Loucy (cell line): ENCODE measurements at regions not wholly inside any gene's neighbourhood (a gene's known extent, or its start where the extent isn't known, plus 50 kb on each side); places are given as distances from the start of the nearest gene placed in this dataset.

Experiments
- H2AFZ ChIP-seq: fragments of 200-600 bp; sonication (generic); 2 replicates; pipeline ENCODE4 v1.6.0; 2016; ENCODE audit warnings: antibody characterized with exemption, mild to moderate bottlenecking, low read length, moderate library complexity
- H3F3A ChIP-seq: fragments of 200-600 bp; 2 replicates; pipeline ENCODE4 v1.6.0; 2016; ENCODE audit warnings: antibody characterized with exemption, low read depth, mild to moderate bottlenecking
- H3K27me3 ChIP-seq: fragments of 200-600 bp; sonication (generic); 2 replicates; pipeline ENCODE4 v1.6.1; 2014; ENCODE audit warnings: low read length, mild to moderate bottlenecking; ENCODE audit not compliant: insufficient read depth, poor library complexity, severe bottlenecking
- H3K36me3 ChIP-seq: fragments of 200-600 bp; sonication (generic); 2 replicates; pipeline ENCODE4 v1.6.1; 2016; ENCODE audit warnings: low read length; ENCODE audit not compliant: insufficient read depth
- H3K4me1 ChIP-seq: fragments of 200-600 bp; sonication (generic); 2 replicates; pipeline ENCODE4 v1.5.1; 2014; ENCODE audit warnings: low read length, mild to moderate bottlenecking; ENCODE audit not compliant: insufficient read depth, poor library complexity, severe bottlenecking
- H3K4me2 ChIP-seq: fragments of 200-600 bp; sonication (generic); 2 replicates; pipeline ENCODE4 v1.6.0; 2014; ENCODE audit warnings: antibody characterized with exemption, low read length, low read depth, mild to moderate bottlenecking; ENCODE audit not compliant: poor library complexity, severe bottlenecking
- H3K4me3 ChIP-seq: fragments of 200-600 bp; sonication (generic); 2 replicates; pipeline ENCODE4 v1.5.1; 2014; ENCODE audit warnings: low read length, mild to moderate bottlenecking, mixed read lengths; ENCODE audit not compliant: poor library complexity, severe bottlenecking
- H3K79me2 ChIP-seq: fragments of 200-600 bp; sonication (generic); 2 replicates; pipeline ENCODE4 v1.6.1; 2014; ENCODE audit warnings: low read length; ENCODE audit not compliant: insufficient read depth
- H3K9ac ChIP-seq: fragments of 200-600 bp; sonication (generic); 2 replicates; pipeline ENCODE4 v1.6.0; 2014; ENCODE audit warnings: mild to moderate bottlenecking, low read depth, low read length, moderate library complexity; ENCODE audit not compliant: poor library complexity, severe bottlenecking
- H3K9me2 ChIP-seq: fragments of 200-600 bp; sonication (generic); replicated peaks from 2 replicates; pipeline ENCODE4 v1.6.1; 2016; ENCODE audit warnings: low read depth, low read length, mixed read lengths
- H3K9me3 ChIP-seq: fragments of 200-600 bp; sonication (generic); 2 replicates; pipeline ENCODE4 v1.6.1; 2014; ENCODE audit warnings: mild to moderate bottlenecking, antibody characterized with exemption, low read length, low read depth; ENCODE audit not compliant: insufficient read depth
- H4K20me1 ChIP-seq: fragments of 200-600 bp; sonication (generic); 2 replicates; pipeline ENCODE4 v1.6.0; 2014; ENCODE audit warnings: antibody characterized with exemption, low read length, mild to moderate bottlenecking; ENCODE audit not compliant: insufficient read depth, poor library complexity, severe bottlenecking
- EZH2phosphoT487 ChIP-seq: fragments of 200-600 bp; IDR thresholded peaks from 2 replicates; pipeline ENCODE4 v1.6.1; 2018; ENCODE audit warnings: antibody characterized with exemption, mild to moderate bottlenecking, moderate library complexity, borderline replicate concordance
- TF ChIP-seq, protein P1 (sequence below): fragments of 200-600 bp; sonication (generic); conservative IDR thresholded peaks from 2 replicates; pipeline ENCODE4 v1.5.1; 2014; ENCODE audit warnings: mild to moderate bottlenecking, antibody characterized with exemption, low read length

DNA sequence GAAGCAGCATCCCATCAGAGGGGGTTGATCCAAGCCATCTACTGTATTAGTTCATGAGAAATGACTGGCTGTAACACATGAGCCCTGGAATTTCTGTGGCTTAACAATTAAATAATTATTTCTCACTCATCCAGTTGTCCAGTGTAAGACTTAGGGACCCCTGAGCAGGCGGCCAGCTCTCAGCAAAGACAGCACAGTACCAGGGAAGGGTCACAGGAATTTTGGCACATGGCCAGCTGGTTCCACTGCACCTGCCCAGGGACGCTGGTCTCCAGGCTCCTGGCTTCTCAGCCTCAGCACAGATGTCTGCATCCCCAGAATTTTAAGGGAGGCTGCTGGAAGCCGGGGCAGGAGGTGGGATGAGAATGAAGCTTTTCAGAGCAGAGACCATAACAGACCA is 93.7 kb upstream of the DHRSX start:
- H3K27me3 ChIP-seq, result no peaks in the 10 kb centered on the region
- H3K4me1 ChIP-seq, result no peaks in the 10 kb centered on the region
- H3K79me2 ChIP-seq, result no peaks in the 10 kb centered on the region
- H2AFZ ChIP-seq, result no peak overlapping the region
- H3K4me2 ChIP-seq, result no peak overlapping the region
- H3K36me3 ChIP-seq, result no peaks in the 10 kb centered on the region
- no peak overlapping the region for H3K4me3 ChIP-seq
- no peaks in the 10 kb centered on the region for H3K9me2 ChIP-seq
- no peaks in the 10 kb centered on the region for H4K20me1 ChIP-seq
- no peaks in the 10 kb centered on the region for H3K9me3 ChIP-seq
- no peaks in the 10 kb centered on the region for H3F3A ChIP-seq
- no peak for TF ChIP-seq EZH2phosphoT487
- TF ChIP-seq, protein P1, sequence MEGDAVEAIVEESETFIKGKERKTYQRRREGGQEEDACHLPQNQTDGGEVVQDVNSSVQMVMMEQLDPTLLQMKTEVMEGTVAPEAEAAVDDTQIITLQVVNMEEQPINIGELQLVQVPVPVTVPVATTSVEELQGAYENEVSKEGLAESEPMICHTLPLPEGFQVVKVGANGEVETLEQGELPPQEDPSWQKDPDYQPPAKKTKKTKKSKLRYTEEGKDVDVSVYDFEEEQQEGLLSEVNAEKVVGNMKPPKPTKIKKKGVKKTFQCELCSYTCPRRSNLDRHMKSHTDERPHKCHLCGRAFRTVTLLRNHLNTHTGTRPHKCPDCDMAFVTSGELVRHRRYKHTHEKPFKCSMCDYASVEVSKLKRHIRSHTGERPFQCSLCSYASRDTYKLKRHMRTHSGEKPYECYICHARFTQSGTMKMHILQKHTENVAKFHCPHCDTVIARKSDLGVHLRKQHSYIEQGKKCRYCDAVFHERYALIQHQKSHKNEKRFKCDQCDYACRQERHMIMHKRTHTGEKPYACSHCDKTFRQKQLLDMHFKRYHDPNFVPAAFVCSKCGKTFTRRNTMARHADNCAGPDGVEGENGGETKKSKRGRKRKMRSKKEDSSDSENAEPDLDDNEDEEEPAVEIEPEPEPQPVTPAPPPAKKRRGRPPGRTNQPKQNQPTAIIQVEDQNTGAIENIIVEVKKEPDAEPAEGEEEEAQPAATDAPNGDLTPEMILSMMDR, result no peak
- no peak overlapping the region for H3K9ac ChIP-seq

- Histone ChIP-seq H3K27me3 (no peaks in the 10 kb centered on the region), H3K4me2 (no peak overlapping the region), H2AFZ (no peak overlapping the region), H3K79me2 (no peaks in the 10 kb centered on the region), H4K20me1 (no peaks in the 10 kb centered on the region), H3K4me3 (no peak overlapping the region), H3F3A (no peaks in the 10 kb centered on the region), H3K9ac (no peak overlapping the region), H3K9me3 (no peaks in the 10 kb centered on the region), H3K4me1 (no peaks in the 10 kb centered on the region), H3K9me2 (no peaks in the 10 kb centered on the region), H3K36me3 (no peaks in the 10 kb centered on the region)
- TF ChIP-seq, protein P1, result no peak
- no peak for TF ChIP-seq EZH2phosphoT487
These were observed 91.5 kb upstream of the DHRSX start for GRCh38 chrX:2592279-2592678.

DNA sequence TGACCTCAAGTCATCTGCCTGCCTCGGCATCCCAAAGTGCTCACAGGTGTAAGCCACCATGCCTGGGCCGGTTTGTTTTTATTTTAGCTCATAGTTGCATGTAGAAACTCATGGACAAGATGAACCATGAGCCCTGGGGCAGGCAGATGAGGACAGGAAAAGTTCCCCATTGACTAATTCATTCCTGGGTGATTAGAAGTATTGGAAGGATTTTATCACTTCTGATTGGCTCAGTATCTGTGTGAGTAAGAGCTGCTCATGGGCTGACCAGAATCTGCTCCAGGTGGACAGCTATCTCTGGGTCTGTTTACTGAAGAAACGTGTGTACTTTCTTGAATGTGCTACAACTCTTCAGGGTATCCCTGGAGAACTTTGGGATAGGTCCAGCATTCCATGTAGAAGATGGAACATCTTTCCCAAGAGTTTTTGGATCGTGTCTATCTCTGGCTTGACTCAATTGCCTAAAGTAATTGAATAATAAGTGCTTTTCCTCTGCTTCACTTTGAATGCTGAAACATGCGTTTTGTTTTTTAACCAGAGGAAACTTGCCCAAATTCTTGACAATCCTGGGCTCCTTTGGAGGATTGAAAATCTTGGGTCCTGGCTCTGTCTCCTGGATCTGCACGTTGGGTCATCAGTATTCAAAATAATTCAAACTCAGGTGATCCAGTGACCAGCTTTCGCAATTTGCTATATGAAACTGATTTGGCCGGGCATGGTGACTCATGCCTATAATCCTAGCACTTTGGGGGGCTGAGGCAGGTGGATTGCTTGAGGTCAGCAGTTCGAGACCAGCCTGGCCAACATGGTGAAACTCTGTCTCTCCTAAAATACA is 88.6 kb upstream of the DHRSX start:
- Histone ChIP-seq H3K36me3 (no peaks in the 10 kb centered on the region), H4K20me1 (no peaks in the 10 kb centered on the region), H3K9me3 (no peaks in the 10 kb centered on the region), H3K9ac (no peak overlapping the region), H3F3A (no peaks in the 10 kb centered on the region), H3K27me3 (no peaks in the 10 kb centered on the region), H3K4me2 (no peak overlapping the region), H3K4me1 (no peaks in the 10 kb centered on the region), H3K79me2 (no peaks in the 10 kb centered on the region), H3K9me2 (no peaks in the 10 kb centered on the region), H3K4me3 (no peak overlapping the region), H2AFZ (no peak overlapping the region)
- TF ChIP-seq, protein P1, result no peak
- TF ChIP-seq EZH2phosphoT487, result no peak
